Right atrium auricular region (tissue), 2 donors: ENCODE measurements at regions not wholly inside any gene's neighbourhood (a gene's known extent, or its start where the extent isn't known, plus 50 kb on each side); places are given as distances from the start of the nearest gene placed in this dataset.

Experiments
- DNase-seq: peaks from one replicate; pipeline ENCODE4 v3.0.0-alpha.2; 2019; ENCODE audit warnings: low spot score
- H3K27ac ChIP-seq, 2 donors: fragments of 200-600 bp; sonication (generic); 1 replicate in 1 of 2; 2 replicates in 1 of 2; pipeline ENCODE4 v1.5.1; 2016 to 2019
- H3K27me3 ChIP-seq, 2 donors: fragments of 200-600 bp; sonication (generic); one replicate each; pipeline versions ENCODE4 v1.5.1 to v1.6.0; 2017 to 2019
- H3K36me3 ChIP-seq: fragments of 200-600 bp; sonication (generic); one replicate; pipeline ENCODE4 v1.5.1; 2016
- H3K4me1 ChIP-seq, 2 donors: fragments of 200-600 bp; sonication (generic); one replicate each; pipeline versions ENCODE4 v1.5.1 to v1.6.0; 2017 to 2019
- H3K4me3 ChIP-seq, 2 donors: fragments of 200-600 bp; sonication (generic); 1 replicate in 1 of 2; 2 replicates in 1 of 2; pipeline ENCODE4 v1.5.1; 2017 to 2019; ENCODE audit warnings: mild to moderate bottlenecking in 1 of 2, moderate library complexity in 1 of 2
- H3K9me3 ChIP-seq, 2 donors: fragments of 200-600 bp; sonication (generic); one replicate each; pipeline ENCODE4 v1.5.1; 2019
- CTCF ChIP-seq, 2 donors: fragments of 200-600 bp; sonication (generic); IDR thresholded peaks; one replicate each; pipeline ENCODE4 v1.5.1; 2019; ENCODE audit warnings: antibody characterized with exemption in 2 of 2

GRCh38 chr15:38888701-38889221 lies 324.1 kb upstream of the RASGRP1 start:
- TF ChIP-seq CTCF (IDR thresholded peaks at IDR 0.05) = no peak
- H3K9me3 ChIP-seq = no peaks in the 10 kb centered on the region
- no peaks in the 10 kb centered on the region for H3K27me3 ChIP-seq
- no peaks in the 10 kb centered on the region for H3K36me3 ChIP-seq
- no peak for DNase-seq
- H3K4me3 ChIP-seq = no peak overlapping the region
- H3K4me1 ChIP-seq = peaks cover 0 to 11% of the 10 kb centered on the region in 2 donors
- H3K27ac ChIP-seq = no peak overlapping the region

GRCh38 chr15:38890194-38890593 lies 325.6 kb upstream of the RASGRP1 start:
- peaks cover 0 to 18% of the 10 kb centered on the region in 2 donors for H3K4me1 ChIP-seq

GRCh38 chr15:38893925-38894242 lies 329.3 kb upstream of the RASGRP1 start:
- Histone ChIP-seq H3K36me3 (no peaks in the 10 kb centered on the region), H3K4me1 (peaks cover 0 to 15% of the 10 kb centered on the region in 2 donors), H3K4me3 (no peak overlapping the region), H3K9me3 (no peaks in the 10 kb centered on the region), H3K27me3 (no peaks in the 10 kb centered on the region), H3K27ac (no peak overlapping the region)
- DNase-seq = no peak
- no peak for TF ChIP-seq CTCF (IDR thresholded peaks at IDR 0.05)

More at GRCh38 chr15:38890194-38890593, 325.6 kb upstream of the RASGRP1 start:
- DNase-seq = no peak
- H3K27me3 ChIP-seq = no peaks in the 10 kb centered on the region
- H3K36me3 ChIP-seq = no peaks in the 10 kb centered on the region
- H3K4me3 ChIP-seq = no peak overlapping the region
- no peak for TF ChIP-seq CTCF (IDR thresholded peaks at IDR 0.05)
- H3K27ac ChIP-seq = no peak overlapping the region
- no peaks in the 10 kb centered on the region for H3K9me3 ChIP-seq

- Histone ChIP-seq H3K36me3 (no peaks in the 10 kb centered on the region), H3K9me3 (no peaks in the 10 kb centered on the region), H3K4me1 (peaks cover 0 to 15% of the 10 kb centered on the region in 2 donors), H3K4me3 (no peak overlapping the region), H3K27ac (no peak overlapping the region), H3K27me3 (no peaks in the 10 kb centered on the region)
- no peak for DNase-seq
- no peak for TF ChIP-seq CTCF (IDR thresholded peaks at IDR 0.05)
Measured at GRCh38 chr15:38894243-38894948, 329.8 kb upstream of the RASGRP1 start.

GRCh38 chr15:38895326-38896255 lies 331.0 kb upstream of the RASGRP1 start:
- no peak overlapping the region for H3K4me3 ChIP-seq
- no peak for TF ChIP-seq CTCF (IDR thresholded peaks at IDR 0.05)
- no peaks in the 10 kb centered on the region for H3K27me3 ChIP-seq
- H3K27ac ChIP-seq = no peak overlapping the region
- H3K9me3 ChIP-seq = no peaks in the 10 kb centered on the region
- peaks cover 0 to 15% of the 10 kb centered on the region in 2 donors for H3K4me1 ChIP-seq
- H3K36me3 ChIP-seq = no peaks in the 10 kb centered on the region
- DNase-seq = no peak
